NOMO-1 (cell line): ENCODE measurements at regions not wholly inside any gene's neighbourhood (a gene's known extent, or its start where the extent isn't known, plus 50 kb on each side); places are given as distances from the start of the nearest gene placed in this dataset.
"Not testable (repeated sequence)": the region's sequence is repeated elsewhere in the genome, so short reads cannot be mapped to it uniquely, and the experiment has no call there.

ENCODE experiments used
- DNase-seq, 2 experiments: peaks; one replicate each; lab custom pipeline; 2025; ENCODE audit not compliant: unreplicated experiment in 2 of 2; lab: John Stamatoyannopoulos, UW

DNA sequence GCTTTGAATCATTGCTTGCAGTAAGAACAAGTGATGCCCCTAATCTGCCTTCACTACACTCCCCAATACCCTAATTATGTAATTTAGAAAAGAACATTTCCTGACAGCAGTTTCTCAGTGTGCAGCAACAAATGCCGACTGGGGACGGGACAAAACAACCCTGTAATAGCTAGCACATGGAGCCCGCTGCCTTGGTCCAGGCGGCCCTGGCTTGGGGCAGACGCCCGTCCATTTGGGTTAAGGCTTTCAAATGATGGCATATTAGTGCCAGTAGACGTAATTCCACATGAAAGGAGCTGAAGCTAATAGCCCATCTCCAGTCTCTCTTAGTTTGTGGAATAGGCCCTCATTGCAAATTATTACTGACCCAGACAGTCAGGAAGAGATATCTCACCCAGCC lies 150.6 kb upstream of the PITX1 start:
- DNase-seq, result no peak

DNA sequence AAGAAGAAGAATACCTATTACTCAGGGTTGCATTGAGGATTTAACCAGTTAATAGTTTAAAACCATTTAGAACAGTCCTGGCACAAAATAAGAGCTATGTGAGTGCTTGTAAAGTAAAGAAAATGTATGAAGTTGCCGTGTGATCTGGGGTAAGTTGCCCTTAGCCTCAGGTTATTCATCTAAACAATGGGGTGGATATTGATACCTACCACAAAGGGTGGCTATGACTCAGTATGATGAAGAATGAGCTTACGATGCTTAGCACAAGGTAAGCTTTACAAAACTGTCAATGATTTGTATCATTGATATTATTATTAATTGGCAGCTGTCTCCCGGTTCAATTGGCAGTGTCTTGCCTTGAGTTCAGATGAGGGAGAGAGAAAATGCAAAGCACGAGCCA lies 149.4 kb upstream of the PITX1 start:
- no peak for DNase-seq

DNA sequence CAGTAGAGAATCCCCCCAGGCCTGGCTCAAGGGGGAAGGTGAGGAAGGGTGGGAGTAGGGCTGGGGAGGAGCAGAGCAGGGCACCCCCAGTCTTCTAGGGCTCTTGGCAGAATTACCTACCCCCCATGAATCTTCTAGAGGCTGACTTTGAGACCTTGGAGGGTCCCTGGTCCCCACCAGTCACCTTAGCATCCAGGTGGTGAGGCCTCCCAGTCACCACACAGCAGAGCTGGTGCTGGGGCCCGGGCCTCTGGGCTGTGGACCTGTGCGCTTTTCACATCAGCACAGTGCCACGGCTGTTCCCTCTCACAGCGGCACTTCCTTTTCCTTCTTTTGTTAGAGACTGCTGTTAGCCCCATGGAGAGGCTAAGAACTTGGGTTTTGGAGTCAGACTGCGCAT lies 148.6 kb upstream of the PITX1 start:
- no peak for DNase-seq

DNA sequence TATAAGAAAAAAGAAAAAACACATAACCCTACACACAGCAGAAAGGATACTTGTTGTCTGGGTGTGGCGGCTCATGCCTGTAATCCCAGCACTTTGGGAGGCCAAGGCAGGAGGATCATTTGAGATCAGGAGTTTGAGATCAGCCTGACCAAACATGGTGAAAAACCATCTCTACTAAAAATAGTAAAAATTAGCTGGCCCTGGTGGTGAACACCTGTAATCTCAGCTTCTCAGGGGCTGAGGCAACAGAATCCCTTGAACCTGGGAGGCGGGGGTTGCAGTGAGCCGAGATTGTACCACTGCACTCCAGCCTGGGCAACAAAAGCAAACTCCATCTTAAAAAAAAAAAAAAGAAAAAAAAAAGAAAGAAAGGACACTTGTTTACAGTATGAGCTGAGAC lies 147.6 kb upstream of the PITX1 start:
- DNase-seq, result no peak

DNA sequence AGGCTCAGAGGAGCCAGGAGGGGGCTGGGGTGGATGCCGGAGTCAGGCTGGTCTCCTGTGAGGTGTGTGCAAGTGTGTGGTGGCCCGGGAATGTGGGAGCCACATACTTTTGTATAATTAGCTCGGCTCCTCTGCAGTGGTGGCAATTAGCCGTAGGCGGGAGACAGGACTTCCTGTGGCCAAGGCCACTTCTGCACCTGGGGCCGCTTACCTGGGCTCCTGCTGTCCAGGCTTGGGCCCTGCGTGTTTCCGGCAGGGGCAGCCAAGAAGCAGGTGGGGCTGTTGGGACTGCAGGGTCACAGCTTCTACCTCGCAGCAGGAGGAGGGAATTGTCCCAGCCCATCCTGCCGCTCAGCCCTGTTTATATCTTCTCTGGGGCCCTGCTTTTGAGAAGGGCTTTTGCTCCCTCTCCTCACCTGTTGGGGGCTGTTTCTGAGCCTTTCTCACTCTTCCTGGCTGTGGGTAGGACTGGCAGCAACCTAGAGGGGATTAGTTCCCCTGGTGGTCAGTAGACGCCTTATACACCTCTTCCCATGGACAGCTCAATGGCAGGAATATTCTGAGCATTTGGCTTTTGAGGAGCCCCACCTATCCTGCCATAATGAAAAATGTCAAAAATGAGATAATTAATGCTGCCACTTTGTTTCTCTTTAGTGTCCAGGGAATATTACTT lies 145.4 kb upstream of the PITX1 start:
- DNase-seq, result no peak

DNA sequence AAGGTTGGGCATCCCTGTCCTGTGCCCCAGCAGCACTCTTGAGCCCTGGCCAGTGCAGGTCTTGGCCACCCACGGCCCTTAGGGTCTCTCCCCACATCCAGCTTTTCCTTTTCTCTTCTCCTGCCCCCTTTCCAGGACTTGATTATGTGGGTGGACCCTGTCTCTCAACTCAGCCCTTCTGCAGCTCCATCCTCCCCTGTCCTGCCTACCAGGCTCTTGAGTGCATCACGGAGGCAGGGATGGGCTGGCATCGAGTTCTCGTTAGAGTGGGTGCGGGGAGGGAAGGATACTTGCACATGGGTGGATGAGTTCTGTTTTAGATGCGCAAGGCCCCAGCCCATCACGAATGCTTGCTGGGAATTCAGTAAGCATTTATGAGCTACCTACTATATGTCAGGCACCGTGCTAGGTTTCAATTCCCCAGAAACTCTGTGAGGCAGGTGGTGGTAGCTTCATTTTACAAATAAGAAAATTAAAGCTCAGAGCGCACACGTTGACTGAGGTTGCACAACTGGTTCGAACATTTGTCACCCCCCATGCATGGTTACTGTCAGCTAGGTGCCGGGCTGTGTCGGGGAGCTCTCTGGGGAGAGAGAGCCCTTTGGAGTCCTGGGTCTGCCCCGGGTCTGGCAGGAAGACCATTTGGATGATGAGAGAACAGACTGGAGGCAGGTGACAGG lies 144.6 kb upstream of the PITX1 start:
- DNase-seq, result no peak

DNA sequence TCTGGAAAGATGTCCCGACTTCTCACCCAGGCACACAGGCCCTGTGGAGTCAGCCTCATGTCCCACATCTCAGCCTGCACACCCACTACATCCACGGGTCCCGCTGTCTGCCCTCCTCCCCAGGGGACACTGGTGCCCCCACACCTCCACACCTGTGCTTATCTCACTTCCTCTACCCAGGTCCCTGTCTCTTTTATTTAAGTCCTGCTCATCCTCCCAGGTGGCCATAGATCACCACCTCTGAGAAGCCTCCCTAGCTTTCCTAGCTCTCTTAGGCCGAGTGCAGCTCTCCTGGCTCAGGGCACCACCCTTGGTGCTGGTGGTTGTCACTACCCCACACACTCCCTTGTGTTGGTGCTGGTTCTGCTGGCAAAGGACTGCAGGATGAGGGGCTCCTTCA lies 143.6 kb upstream of the PITX1 start:
- DNase-seq, result no peak

DNA sequence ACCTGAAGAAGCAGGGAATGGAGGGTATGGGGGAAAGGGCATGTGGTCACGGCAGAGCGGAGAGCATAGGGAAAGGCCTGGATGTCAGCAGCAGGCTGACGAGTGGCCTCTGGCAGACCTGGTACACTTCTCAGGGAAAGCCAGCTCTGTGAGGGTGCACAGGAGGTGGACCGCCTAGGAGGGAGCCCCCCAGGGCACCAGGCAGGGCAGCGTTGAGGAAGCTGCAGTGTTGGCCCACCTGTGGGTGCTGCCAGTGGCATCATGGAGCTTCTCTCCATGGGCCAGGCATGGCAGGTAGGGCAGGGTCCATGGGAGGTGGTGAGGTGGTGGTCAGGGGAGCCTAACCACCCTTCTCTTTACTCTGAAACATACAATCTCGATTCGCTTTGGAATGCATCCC lies 143.0 kb upstream of the PITX1 start:
- DNase-seq, result no peak

DNA sequence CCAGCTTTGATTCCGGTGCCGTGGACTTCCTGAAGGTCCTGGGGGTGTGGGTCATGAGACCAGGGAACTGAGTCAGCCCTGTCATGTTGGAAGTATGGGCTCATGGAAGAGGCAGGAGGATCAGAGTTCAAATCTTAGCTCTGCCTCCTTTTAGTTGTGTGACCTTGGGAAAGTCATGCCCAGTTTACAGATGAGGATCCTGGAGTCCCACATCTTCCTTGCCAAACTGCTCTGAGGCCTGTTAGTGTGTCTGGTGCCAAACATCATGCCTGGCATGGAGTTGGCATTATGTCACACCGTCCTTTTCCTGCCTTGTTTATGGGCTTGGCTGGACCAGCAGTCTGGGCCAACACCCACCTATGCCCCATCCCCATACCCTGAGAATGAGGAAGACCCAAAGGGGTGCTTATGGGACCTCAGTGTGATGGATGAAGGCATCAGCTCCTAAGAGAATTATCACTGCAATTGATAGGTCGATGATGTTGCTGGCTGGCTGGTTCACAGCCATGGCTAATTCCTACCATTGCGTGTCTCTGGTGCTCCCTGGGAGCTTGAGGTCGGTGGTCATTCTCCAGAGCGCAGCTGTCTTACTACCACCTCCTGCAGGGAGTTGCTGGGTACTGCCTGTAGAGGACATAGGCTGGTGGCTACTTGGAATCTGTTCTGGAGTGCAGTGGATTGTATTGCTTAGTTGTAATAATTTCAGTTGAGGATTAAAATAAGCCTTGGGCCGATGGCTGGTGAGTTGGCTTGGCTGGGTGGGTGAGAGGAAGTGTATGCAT lies 140.5 kb upstream of the PITX1 start:
- no peak for DNase-seq

DNA sequence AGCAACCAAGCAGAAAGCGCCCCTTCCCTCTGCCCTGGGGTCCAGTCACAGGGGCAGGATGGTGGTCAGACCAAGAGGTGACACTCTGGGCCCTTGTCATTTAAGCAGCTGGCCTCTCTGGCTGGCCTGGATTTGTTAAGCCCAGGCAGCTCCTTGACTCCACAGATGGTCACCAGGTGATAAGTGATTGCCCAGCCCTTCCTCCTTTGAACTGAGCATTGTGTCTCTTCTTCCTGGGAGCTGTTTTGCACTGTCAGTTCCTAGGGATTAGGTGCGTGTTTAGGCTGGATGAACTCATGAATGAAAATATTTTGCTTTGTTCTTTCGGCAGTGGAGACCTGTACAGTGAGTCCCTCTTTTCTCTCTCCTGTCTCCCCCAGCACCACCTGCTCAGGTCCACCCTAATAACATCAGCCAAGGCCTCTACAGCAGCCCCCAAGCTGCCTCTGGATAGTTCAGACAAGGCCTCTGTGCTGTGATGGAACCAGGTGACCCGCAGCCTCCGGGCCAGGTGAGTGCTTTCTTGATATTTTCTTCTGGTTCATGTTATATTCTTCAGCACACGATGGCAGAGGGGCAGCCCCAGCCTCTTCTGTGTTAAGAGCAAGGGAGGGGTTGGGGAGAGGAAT lies 139.7 kb upstream of the PITX1 start:
- no peak for DNase-seq

DNA sequence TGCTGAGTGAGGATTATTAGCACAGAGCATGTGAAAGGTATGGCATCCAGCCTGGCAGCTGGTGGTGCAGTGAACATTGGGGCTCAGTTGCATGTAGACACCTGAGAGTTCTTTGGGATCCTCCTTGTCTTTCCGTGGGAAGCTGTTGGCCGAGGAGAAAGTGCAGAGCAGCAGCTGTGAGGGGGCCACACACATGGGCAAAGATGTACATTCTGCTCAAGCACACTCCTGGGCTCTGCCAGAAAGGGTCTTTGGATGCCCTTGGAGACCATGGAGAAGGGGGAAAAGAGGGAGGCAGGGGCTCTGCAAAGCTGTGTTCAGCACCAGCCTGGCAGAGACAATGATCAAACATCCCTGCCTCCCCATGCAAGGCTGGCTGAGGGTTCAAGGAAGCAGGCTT lies 138.7 kb upstream of the PITX1 start:
- no peak for DNase-seq

DNA sequence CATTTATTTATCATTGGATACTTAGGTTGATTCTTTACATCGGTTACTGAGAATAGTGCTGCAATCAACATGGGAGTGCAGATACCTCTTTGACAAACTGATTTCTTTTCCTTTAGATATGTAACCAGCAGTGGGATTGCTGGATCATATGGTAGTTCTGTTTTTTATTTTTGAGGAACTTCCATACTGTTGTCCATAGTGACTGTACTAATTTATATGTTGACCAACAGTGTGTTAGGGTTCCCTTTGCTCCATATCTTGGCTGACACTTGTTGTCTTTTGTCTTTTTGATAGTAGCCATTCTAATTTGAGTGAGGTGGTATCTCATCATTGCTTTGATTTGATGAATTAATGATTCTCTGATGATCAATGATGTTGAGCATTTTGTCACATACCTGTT lies 137.3 kb upstream of the PITX1 start:
- DNase-seq, result no peak

DNA sequence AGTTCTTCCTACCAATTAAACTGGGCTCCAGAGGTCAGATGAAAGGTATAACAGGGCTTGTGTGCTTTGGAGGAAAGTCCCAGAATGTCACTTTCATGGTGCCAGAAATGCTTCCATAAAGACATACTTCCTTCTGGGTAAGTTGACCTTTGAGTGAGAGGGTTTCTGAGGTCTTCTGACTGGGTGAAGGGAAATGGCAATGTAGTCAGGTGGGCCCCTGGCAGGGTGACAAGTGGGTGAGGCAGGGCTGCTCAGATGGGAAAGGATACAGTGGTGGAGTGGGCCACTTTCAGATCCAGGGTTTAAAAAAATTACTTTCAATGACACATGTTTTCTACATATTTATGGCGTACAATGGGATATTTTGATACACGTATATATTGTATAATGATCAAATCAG lies 136.5 kb upstream of the PITX1 start:
- no peak for DNase-seq

DNA sequence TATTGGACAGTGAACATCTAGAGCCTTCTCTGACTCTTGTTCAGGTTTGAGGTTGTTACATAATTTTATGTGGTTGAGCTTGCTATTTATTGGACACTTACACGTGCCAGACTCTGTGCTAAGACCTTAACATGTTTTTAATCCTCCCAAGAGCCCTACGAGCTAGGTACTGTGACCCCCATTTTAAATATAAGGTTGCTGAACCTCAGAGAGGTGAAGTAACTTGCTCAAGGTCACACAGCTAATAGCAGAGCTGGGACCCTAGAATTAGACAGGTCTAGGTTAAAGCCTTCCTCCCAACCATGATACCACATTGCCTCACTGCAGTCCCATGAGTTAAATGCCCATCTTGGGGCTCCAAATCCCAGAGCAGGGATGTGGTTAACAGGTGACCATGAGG lies 135.7 kb upstream of the PITX1 start:
- no peak for DNase-seq

DNA sequence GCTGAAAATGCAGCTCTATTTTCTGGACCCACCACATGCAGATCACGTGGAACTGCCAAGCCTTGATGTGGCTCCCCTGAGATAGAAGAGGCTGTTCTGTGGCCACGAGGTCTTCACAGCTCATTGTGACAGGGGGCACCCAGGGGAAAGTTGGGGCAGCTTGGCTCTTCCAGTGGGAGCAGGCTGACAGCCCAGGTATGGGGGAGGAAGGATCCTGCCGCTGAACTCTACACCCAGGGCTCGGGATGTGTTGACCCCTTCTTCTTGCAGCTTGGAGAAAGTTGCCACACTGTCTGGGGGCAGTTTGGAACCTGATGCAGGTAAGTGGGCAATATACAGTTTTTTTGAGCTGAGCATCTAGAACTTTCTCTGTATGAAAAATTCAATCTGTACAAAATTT lies 133.6 kb upstream of the PITX1 start:
- no peak for DNase-seq

DNA sequence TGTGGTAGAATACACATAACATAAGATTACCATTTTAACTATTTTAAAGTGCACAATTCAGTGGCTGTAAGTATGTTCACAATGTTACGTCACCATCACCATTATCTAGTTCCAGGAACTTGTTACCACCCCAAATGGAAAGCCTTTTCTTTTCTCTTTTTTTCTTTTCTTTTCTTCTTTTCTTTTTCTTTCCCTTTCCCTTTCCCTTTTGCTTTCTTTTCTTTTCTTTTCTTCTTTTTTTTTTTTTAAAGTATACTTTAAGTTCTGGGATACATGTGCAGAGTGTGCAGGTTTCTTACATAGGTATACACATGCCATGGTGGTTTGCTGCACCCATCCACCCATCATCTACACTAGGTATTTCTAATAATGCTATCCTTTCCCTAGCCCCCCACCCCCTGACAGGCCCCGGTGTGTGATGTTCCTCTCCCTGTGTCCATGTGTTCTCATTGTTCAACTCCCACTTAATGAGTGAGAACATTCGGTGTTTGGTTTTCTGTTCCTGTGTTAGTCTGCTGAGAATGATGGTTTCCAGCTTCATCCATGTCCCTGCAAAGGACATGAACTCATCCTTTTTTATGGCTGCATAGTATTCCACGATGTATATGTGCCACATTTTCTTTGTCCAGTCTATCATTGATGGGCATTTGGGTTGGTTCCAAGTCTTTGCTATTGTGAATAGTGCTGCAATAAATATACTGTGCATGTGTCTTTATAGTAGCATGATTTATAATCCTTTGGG lies 131.0 kb upstream of the PITX1 start:
- not testable (repeated sequence) for DNase-seq

DNA sequence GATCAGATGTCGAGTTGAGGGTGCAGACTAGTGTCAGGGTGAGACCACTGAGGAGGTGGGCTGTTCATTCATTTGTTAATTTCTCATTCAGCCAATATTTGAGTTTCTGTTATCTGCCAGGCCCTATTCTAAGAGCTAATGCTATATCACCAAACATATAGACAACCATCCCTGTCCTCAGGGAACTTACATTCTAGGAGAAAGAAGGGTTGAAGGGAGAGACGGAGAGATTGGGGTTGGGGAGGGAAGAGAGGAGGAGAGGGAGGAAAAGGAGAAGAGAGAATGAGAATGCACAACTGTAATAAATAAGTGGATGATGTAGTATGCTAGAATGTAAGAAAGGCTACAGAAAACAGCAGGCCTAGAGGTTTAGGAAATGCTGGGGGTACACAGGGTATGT lies 129.9 kb upstream of the PITX1 start:
- DNase-seq, result no peak

DNA sequence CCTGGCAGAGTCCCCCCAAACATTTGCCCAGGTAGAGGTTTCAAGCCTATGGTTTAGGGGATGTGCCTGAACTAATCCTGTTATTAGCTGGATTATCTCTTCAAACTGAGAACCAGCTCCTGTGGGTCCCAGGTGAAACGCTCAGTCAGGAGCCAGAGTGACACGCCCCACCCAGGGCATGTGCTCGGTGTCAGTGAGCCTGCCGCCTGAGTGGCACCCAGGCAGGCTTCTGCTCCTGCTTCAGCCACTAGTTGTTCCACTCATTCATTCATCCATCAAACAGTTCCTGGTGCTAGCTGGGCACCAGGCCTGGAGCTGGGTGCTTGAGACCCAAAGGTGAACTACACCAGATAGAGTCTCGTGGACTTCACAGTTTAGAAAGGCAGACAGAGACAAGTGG lies 129.4 kb upstream of the PITX1 start:
- no peak for DNase-seq

DNA sequence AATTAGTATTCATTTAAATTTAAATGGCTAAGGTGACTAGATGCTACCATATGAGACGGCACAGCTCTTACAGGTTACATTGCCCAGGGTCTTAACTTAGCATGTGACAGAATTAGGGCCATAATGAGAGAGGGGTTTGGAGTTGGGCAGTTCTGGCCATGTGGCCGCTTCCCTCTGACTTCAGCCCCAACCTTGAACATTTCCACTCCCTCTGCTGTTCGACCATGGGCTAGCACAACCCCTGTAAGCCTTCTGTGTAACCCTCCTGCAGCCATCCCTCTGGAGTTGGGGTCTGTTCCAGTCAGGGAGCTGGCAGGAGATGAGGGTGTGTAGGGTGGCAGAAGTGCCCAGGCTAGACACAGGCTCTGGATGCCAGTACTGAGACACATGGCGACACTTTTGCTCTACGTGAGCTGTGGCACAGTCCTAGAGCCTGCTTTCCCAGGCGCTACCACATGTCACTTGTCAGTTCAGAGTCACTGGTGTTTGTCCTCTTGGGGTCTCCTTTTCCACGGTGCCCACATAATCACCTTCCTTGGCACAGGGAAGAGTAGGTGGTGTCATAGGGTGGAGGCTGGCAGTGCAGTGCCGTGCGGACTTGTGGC lies 128.7 kb upstream of the PITX1 start:
- DNase-seq, result no peak

DNA sequence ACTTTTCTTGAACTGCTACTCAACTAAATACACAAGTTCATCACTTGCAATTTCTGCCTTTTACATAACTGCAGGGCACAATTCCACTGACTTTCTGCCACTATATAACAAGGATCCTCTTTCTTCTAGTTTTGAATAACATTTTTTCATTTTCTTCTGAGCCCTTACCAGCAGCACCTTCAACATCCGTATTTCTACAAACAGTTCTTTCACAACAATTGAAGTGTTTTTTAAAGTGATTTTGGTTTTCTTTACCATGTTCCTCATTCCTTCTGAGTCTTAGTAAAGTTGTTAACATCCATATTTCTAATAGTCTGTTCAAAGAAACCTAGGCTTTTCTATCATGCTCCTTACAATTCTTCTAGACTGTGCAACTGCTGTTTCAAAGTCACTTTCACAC lies 127.2 kb upstream of the PITX1 start:
- peak in 1 of 2 experiments; percentile 59 for DNase-seq
